GM19324 (cell line): ENCODE measurements at regions not wholly inside any gene's neighbourhood (a gene's known extent, or its start where the extent isn't known, plus 50 kb on each side); places are given as distances from the start of the nearest gene placed in this dataset.

Experiments used
- ATAC-seq: cut with Tn5 transposase; IDR thresholded peaks from one replicate; pipeline ENCODE4 v1.9.1; 2021; ENCODE audit warnings: mild to moderate bottlenecking, moderate library complexity; ENCODE audit not compliant: unreplicated experiment, low FRiP score

GRCh38 chr22:49613511-49614270 lies 214.0 kb downstream of the BRD1 start:
- ATAC-seq, result no peak

GRCh38 chr22:49613108-49613507 lies 214.6 kb downstream of the BRD1 start:
- ATAC-seq, result no peak

GRCh38 chr22:49609207-49609876 lies 218.3 kb downstream of the BRD1 start:
- no peak for ATAC-seq

GRCh38 chr22:49608660-49609059 lies 219.0 kb downstream of the BRD1 start:
- no peak for ATAC-seq

GRCh38 chr22:49608228-49608627 lies 219.4 kb downstream of the BRD1 start:
- no peak for ATAC-seq

- no peak for ATAC-seq
These were observed 219.9 kb downstream of the BRD1 start for GRCh38 chr22:49607821-49608220.

- ATAC-seq, result no peak
These were observed 220.9 kb downstream of the BRD1 start for GRCh38 chr22:49606562-49607290.

GRCh38 chr22:49604732-49605302 lies 222.9 kb downstream of the BRD1 start:
- no peak for ATAC-seq

- no peak for ATAC-seq
These were observed 224.7 kb downstream of the BRD1 start for GRCh38 chr22:49603016-49603415.

- no peak for ATAC-seq
These were observed 225.2 kb downstream of the BRD1 start for GRCh38 chr22:49602481-49602880.

- no peak for ATAC-seq
These were observed 225.9 kb downstream of the BRD1 start for GRCh38 chr22:49601614-49602321.

- ATAC-seq, result no peak
These were observed 226.7 kb downstream of the BRD1 start for GRCh38 chr22:49600891-49601431.

- no peak for ATAC-seq
These were observed 227.2 kb downstream of the BRD1 start for GRCh38 chr22:49600468-49600867.

GRCh38 chr22:49599691-49600455 lies 227.8 kb downstream of the BRD1 start:
- ATAC-seq, result no peak

- ATAC-seq, result no peak
These were observed 228.6 kb downstream of the BRD1 start for GRCh38 chr22:49599039-49599438.

- ATAC-seq, result no peak
These were observed 229.3 kb downstream of the BRD1 start for GRCh38 chr22:49598338-49598737.

GRCh38 chr22:49597428-49598039 lies 230.1 kb downstream of the BRD1 start:
- no peak for ATAC-seq

- no peak for ATAC-seq
These were observed 232.1 kb downstream of the BRD1 start for GRCh38 chr22:49595465-49596078.

- ATAC-seq, result no peak
These were observed 233.6 kb downstream of the BRD1 start for GRCh38 chr22:49594078-49594477.
